Calu3 (cell line): ENCODE measurements at regions not wholly inside any gene's neighbourhood (a gene's known extent, or its start where the extent isn't known, plus 50 kb on each side); places are given as distances from the start of the nearest gene placed in this dataset.

Source experiments
- BruUV-seq: library from RNA; stranded (reverse); fragments of 400-500 nt; replicated peaks from 2 replicates; lab custom pipeline; 2021; lab: Mats Ljungman, UMichigan
- CTCF ChIA-PET: fragments of 300-600 bp; sonication (Branson Sonifier 250); formaldehyde crosslinking; loops from one replicate; lab custom pipeline; 2022; ENCODE audit warnings: antibody characterized with exemption; lab: Charles Lee
- DNase-seq: peaks from one replicate; pipeline ENCODE4 v3.0.0; 2022
- H3K27ac Mint-ChIP-seq: one replicate; pipeline ENCODE4 v1.8.0; 2022; ENCODE audit warnings: mixed read lengths; ENCODE audit not compliant: unreplicated experiment
- H3K27me3 Mint-ChIP-seq: one replicate; pipeline ENCODE4 v1.8.0; 2022; ENCODE audit warnings: mixed read lengths; ENCODE audit not compliant: unreplicated experiment
- H3K36me3 Mint-ChIP-seq: one replicate; pipeline ENCODE4 v1.8.0; 2022; ENCODE audit warnings: mild to moderate bottlenecking, moderate library complexity, mixed read lengths; ENCODE audit not compliant: insufficient read depth, unreplicated experiment
- H3K4me1 Mint-ChIP-seq: one replicate; pipeline ENCODE4 v1.8.0; 2022; ENCODE audit warnings: mild to moderate bottlenecking, low read depth, mixed read lengths; ENCODE audit not compliant: unreplicated experiment
- H3K4me3 Mint-ChIP-seq: one replicate; pipeline ENCODE4 v1.8.0; 2022; ENCODE audit warnings: mild to moderate bottlenecking, low read depth, moderate library complexity, mixed read lengths; ENCODE audit not compliant: unreplicated experiment
- H3K9me3 Mint-ChIP-seq: one replicate; pipeline ENCODE4 v1.8.0; 2022; ENCODE audit warnings: low read depth, mixed read lengths; ENCODE audit not compliant: unreplicated experiment
- CTCF ChIP-seq: fragments of 200-600 bp; IDR thresholded peaks from one replicate; pipeline ENCODE4 v1.8.0; 2022; ENCODE audit warnings: antibody characterized with exemption; ENCODE audit not compliant: unreplicated experiment
- intact Hi-C: fragments of 100-400 bp; cut with micrococcal nuclease; formaldehyde crosslinking; loops from one replicate; pipeline ENCODE4 v1.10.0; 2022; ENCODE audit not compliant: unreplicated experiment

DNA sequence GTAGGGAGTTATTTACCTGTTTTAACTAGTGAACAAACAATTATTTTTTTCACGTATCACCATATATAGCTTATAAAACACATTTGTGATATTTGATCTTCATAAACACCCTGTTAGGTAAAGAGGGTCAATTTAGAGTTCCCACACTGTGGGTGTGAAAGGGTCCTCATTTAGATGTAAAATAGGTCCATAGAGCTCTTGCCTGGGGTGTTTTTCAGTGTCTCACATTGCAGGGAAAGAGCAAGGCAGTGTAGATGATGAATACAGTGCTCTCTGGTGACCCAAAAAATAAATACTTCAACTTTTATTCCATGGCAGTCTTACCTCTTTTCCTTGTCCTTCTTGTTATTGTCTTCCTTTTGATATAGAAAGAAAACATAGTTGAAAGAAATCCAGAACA lies 403.2 kb upstream of the SGCD start:
- Mint-ChIP-seq H3K27ac (no peak overlapping the region), H3K36me3 (no peaks in the 10 kb centered on the region), H3K27me3 (no peaks in the 10 kb centered on the region), H3K4me1 (no peaks in the 10 kb centered on the region), H3K9me3 (peaks cover 10% of the 10 kb centered on the region), H3K4me3 (no peak overlapping the region)
- DNase-seq: no peak
- CTCF ChIA-PET: no interaction called here
- no peak for TF ChIP-seq CTCF
- intact Hi-C loops: no loop called here
- no TSS peak for BruUV-seq

GRCh38 chr5:155926031-155926430 lies 400.9 kb upstream of the SGCD start:
- H3K4me1 Mint-ChIP-seq: no peaks in the 10 kb centered on the region
- no peaks in the 10 kb centered on the region for H3K36me3 Mint-ChIP-seq
- H3K27ac Mint-ChIP-seq: no peak overlapping the region
- DNase-seq: no peak
- peaks cover 7% of the 10 kb centered on the region for H3K9me3 Mint-ChIP-seq
- CTCF ChIA-PET: no interaction called here
- H3K27me3 Mint-ChIP-seq: no peaks in the 10 kb centered on the region
- no peak for TF ChIP-seq CTCF
- no peak overlapping the region for H3K4me3 Mint-ChIP-seq
- BruUV-seq: no TSS peak
- intact Hi-C loops: no loop called here

DNA sequence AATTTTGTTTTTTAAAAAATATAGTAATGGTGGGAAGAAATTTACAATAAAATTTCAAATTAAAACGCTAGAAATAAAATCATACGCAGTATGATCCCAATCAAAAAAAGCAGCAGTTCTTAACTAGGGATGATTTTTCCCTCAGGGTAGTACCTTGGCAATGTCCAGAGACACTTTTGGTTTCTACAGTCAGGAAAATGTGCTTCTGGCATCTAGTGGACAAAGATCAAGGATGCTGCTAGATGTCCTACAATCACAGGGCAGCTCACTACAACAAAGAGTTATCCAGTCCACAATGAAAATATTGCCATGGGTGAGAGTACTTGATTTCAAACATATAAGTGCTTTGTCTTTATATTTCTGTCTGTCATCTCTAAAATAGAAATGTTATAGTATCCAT lies 400.2 kb upstream of the SGCD start:
- no TSS peak for BruUV-seq
- Mint-ChIP-seq H3K4me1 (no peaks in the 10 kb centered on the region), H3K9me3 (peaks cover 4% of the 10 kb centered on the region), H3K36me3 (no peaks in the 10 kb centered on the region), H3K27me3 (no peaks in the 10 kb centered on the region), H3K4me3 (no peak overlapping the region), H3K27ac (no peak overlapping the region)
- CTCF ChIA-PET: no interaction called here
- intact Hi-C loops: no loop called here
- no peak for DNase-seq
- no peak for TF ChIP-seq CTCF

- H3K27ac Mint-ChIP-seq: no peak overlapping the region
- no peaks in the 10 kb centered on the region for H3K4me1 Mint-ChIP-seq
- intact Hi-C loops: no loop called here
- DNase-seq: no peak
- no peak overlapping the region for H3K4me3 Mint-ChIP-seq
- no peaks in the 10 kb centered on the region for H3K36me3 Mint-ChIP-seq
- CTCF ChIA-PET: no interaction called here
- no peak for TF ChIP-seq CTCF
- BruUV-seq: no TSS peak
- peaks cover 9% of the 10 kb centered on the region for H3K9me3 Mint-ChIP-seq
- no peaks in the 10 kb centered on the region for H3K27me3 Mint-ChIP-seq
Measured at GRCh38 chr5:155929112-155929511, 397.9 kb upstream of the SGCD start.
